NAMALWA (cell line): ENCODE measurements at regions not wholly inside any gene's neighbourhood (a gene's known extent, or its start where the extent isn't known, plus 50 kb on each side); places are given as distances from the start of the nearest gene placed in this dataset.

Experiments
- DNase-seq: peaks from one replicate; pipeline ENCODE4 v3.0.0-alpha.2; 2015; ENCODE audit warnings: low spot score

GRCh38 chr14:22477569-22478194, 111.3 kb downstream of the DAD1 start:
- no peak for DNase-seq

- DNase-seq: no peak
These were observed 112.1 kb downstream of the DAD1 start for GRCh38 chr14:22476887-22477286.

GRCh38 chr14:22476005-22476751, 112.8 kb downstream of the DAD1 start:
- DNase-seq: no peak

GRCh38 chr14:22475381-22475780, 113.6 kb downstream of the DAD1 start:
- DNase-seq: no peak

GRCh38 chr14:22474730-22475351, 114.2 kb downstream of the DAD1 start:
- no peak for DNase-seq

- peak; percentile 83 for DNase-seq
These were observed 115.8 kb downstream of the DAD1 start for GRCh38 chr14:22472935-22473854.

GRCh38 chr14:22472466-22472865, 116.6 kb downstream of the DAD1 start:
- DNase-seq: no peak

- peak; percentile 30 for DNase-seq
These were observed 117.4 kb downstream of the DAD1 start for GRCh38 chr14:22471545-22472121.

- DNase-seq: no peak
These were observed 119.3 kb downstream of the DAD1 start for GRCh38 chr14:22469538-22470303.

- DNase-seq: no peak
These were observed 120.2 kb downstream of the DAD1 start for GRCh38 chr14:22468830-22469229.

- no peak for DNase-seq
These were observed 122.5 kb downstream of the DAD1 start for GRCh38 chr14:22466491-22466890.

GRCh38 chr14:22465201-22465840, 123.7 kb downstream of the DAD1 start:
- DNase-seq: no peak

- DNase-seq: no peak
These were observed 124.4 kb downstream of the DAD1 start for GRCh38 chr14:22464422-22465142.

GRCh38 chr14:22463763-22464173, 125.3 kb downstream of the DAD1 start:
- no peak for DNase-seq

GRCh38 chr14:22462923-22463322, 126.1 kb downstream of the DAD1 start:
- DNase-seq: no peak

- no peak for DNase-seq
These were observed 128.4 kb downstream of the DAD1 start for GRCh38 chr14:22460461-22461195.

GRCh38 chr14:22458737-22459136, 130.3 kb downstream of the DAD1 start:
- no peak for DNase-seq

- no peak for DNase-seq
These were observed 131.9 kb downstream of the DAD1 start for GRCh38 chr14:22456998-22457594.

GRCh38 chr14:22456421-22456820, 132.6 kb downstream of the DAD1 start:
- DNase-seq: no peak
